ENCODE measurements at regions not wholly inside any gene's neighbourhood (a gene's known extent, or its start where the extent isn't known, plus 50 kb on each side); places are given as distances from the start of the nearest gene placed in this dataset.

GRCh38 chr7:18250133-18250532 is 222.5 kb upstream of the PRPS1L1 start:
- TF ChIP-seq SP1 (IDR thresholded peaks at IDR 0.05) (no peak), NFRKB (IDR thresholded peaks at IDR 0.05) (no peak), FOXA1 (IDR thresholded peaks at IDR 0.05) (no peak), CTBP1 (IDR thresholded peaks at IDR 0.05; ENCODE audit: borderline replicate concordance) (no peak), LEF1 (IDR thresholded peaks at IDR 0.05; ENCODE audit: borderline replicate concordance) (no peak)
